ENCODE measurements at regions not wholly inside any gene's neighbourhood (a gene's known extent, or its start where the extent isn't known, plus 50 kb on each side); places are given as distances from the start of the nearest gene placed in this dataset.

DNA sequence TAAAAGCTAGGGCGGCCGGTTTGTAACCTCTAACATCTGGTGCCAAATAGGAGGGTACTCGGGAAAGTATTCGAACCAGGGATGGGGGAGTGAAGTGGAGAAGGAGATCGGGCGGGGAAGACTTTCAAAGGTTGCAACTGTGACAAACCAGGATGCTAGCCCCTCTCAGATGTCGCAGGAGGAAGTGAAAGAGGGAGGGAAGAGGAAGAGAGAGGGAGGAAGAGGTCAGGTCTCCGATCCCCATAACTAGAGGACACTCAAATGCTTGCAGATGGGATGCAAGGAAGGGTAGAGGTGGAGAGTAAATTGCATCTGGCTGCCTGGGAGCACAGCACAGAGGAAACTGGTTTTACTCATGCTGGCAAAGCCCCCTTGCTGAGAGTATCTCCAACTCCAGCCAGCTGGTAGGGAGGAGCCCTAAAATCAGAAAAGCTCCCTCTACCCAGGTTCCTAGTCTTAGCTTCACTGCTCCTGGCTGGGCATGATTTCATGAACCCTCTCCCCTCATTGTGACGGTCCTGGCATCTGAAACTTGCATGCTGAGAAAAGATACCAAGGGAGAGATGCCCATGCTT is 696.7 kb upstream of the TBX3 start:
- TF ChIP-seq GATA3 (IDR thresholded peaks at IDR 0.05; ENCODE audit: low read depth, low read length): no peak
- no peak for TF ChIP-seq GATA2 (IDR thresholded peaks at IDR 0.05; ENCODE audit: low read depth, low read length)
